ENCODE measurements at regions not wholly inside any gene's neighbourhood (a gene's known extent, or its start where the extent isn't known, plus 50 kb on each side); places are given as distances from the start of the nearest gene placed in this dataset.

GRCh38 chr13:34006011-34006410 is 188.1 kb downstream of the RFC3 start:
- TF ChIP-seq CTCF (conservative IDR thresholded peaks at IDR 0.05) (no peak), EZH2 (IDR thresholded peaks at IDR 0.05; ENCODE audit: low read depth) (no peak)
